T-helper 1 cell treated with Interleukin-12 subunit alpha and Interleukin-12 subunit beta and Interleukin-4 antibody, amounts not matched to agents 30 ng/mL and 1 ng/mL, for 36 hours (primary cell): ENCODE measurements at regions not wholly inside any gene's neighbourhood (a gene's known extent, or its start where the extent isn't known, plus 50 kb on each side); places are given as distances from the start of the nearest gene placed in this dataset.
"Not testable (repeated sequence)": the region's sequence is repeated elsewhere in the genome, so short reads cannot be mapped to it uniquely, and the experiment has no call there.

Experiments used
- intact Hi-C: fragments of 100-400 bp; cut with micrococcal nuclease; formaldehyde crosslinking; loops from one replicate; pipeline ENCODE4 v1.15.1; 2024

- intact Hi-C loops, result no loop called here
Measured at GRCh38 chr16:79379095-79379494, 221.4 kb downstream of the MAF start.

GRCh38 chr16:79377082-79377481 is 223.5 kb downstream of the MAF start:
- intact Hi-C loops, result not testable (repeated sequence)

GRCh38 chr16:79375351-79375750 is 225.2 kb downstream of the MAF start:
- intact Hi-C loops, result no loop called here

- intact Hi-C loops, result no loop called here
Measured at GRCh38 chr16:79372503-79373184, 227.9 kb downstream of the MAF start.

- intact Hi-C loops, result no loop called here
Measured at GRCh38 chr16:79370736-79371135, 229.8 kb downstream of the MAF start.

GRCh38 chr16:79369796-79370195 is 230.7 kb downstream of the MAF start:
- intact Hi-C loops, result no loop called here

- intact Hi-C loops, result no loop called here
Measured at GRCh38 chr16:79367822-79368221, 232.7 kb downstream of the MAF start.

- intact Hi-C loops, result no loop called here
Measured at GRCh38 chr16:79366635-79367034, 233.9 kb downstream of the MAF start.

- intact Hi-C loops, result no loop called here
Measured at GRCh38 chr16:79365702-79366101, 234.8 kb downstream of the MAF start.

GRCh38 chr16:79363484-79363883 is 237.1 kb downstream of the MAF start:
- intact Hi-C loops, result no loop called here

GRCh38 chr16:79363035-79363434 is 237.5 kb downstream of the MAF start:
- intact Hi-C loops, result no loop called here

GRCh38 chr16:79362300-79362970 is 238.1 kb downstream of the MAF start:
- intact Hi-C loops, result no loop called here

GRCh38 chr16:79361132-79361751 is 239.3 kb downstream of the MAF start:
- intact Hi-C loops, result no loop called here

GRCh38 chr16:79360267-79360666 is 240.3 kb downstream of the MAF start:
- intact Hi-C loops, result no loop called here

- intact Hi-C loops, result no loop called here
Measured at GRCh38 chr16:79359082-79359481, 241.5 kb downstream of the MAF start.

GRCh38 chr16:79358188-79358587 is 242.3 kb downstream of the MAF start:
- intact Hi-C loops, result no loop called here

- intact Hi-C loops, result no loop called here
Measured at GRCh38 chr16:79355600-79356358, 244.8 kb downstream of the MAF start.

GRCh38 chr16:79351927-79352326 is 248.6 kb downstream of the MAF start:
- intact Hi-C loops, result no loop called here

GRCh38 chr16:79349803-79350202 is 250.7 kb downstream of the MAF start:
- intact Hi-C loops, result no loop called here

- intact Hi-C loops, result no loop called here
Measured at GRCh38 chr16:79348521-79349306, 251.8 kb downstream of the MAF start.

- intact Hi-C loops, result no loop called here
Measured at GRCh38 chr16:79347277-79347676, 253.3 kb downstream of the MAF start.
